ENCODE measurements at regions not wholly inside any gene's neighbourhood (a gene's known extent, or its start where the extent isn't known, plus 50 kb on each side); places are given as distances from the start of the nearest gene placed in this dataset.
A peak's percentile ranks its signal among the peaks of the same experiment; 100 is the strongest.

- H3K79me2 ChIP-seq (ENCODE audit: insufficient read depth): no peaks in the 10 kb centered on the region
- H4K20me1 ChIP-seq (ENCODE audit: insufficient read depth): no peaks in the 10 kb centered on the region
- no peak overlapping the region for H3K9ac ChIP-seq
- ChIA-PET POLR2A (interaction anchor here (0.6 to 1.2 kb wide), 4 partner anchors 691 to 721 kb away, joined by 3 to 5 read pairs (median 4); no protein-coding TSS in a partner anchor), CTCF (interaction anchor here (0.6 to 6.7 kb wide), 32 partner anchors 10 to 1455 kb away, joined by 3 to 55 read pairs (median 4); no protein-coding TSS in a partner anchor)
- TF ChIP-seq FOSL2 (IDR thresholded peaks at IDR 0.05; ENCODE audit: borderline replicate concordance, low read depth) (no peak), MXI1 (IDR thresholded peaks at IDR 0.05; ENCODE audit: low read depth, low read length) (0 out of 2 replicates have a peak, but pooled peaks have one; percentile 44), MEF2A (IDR thresholded peaks at IDR 0.05; ENCODE audit: borderline replicate concordance, low read depth) (no peak), TEAD4 (IDR thresholded peaks at IDR 0.05; ENCODE audit: borderline replicate concordance, insufficient read depth) (no peak), NFIC (IDR thresholded peaks at IDR 0.05; ENCODE audit: borderline replicate concordance) (no peak), EZH2phosphoT487 (IDR thresholded peaks at IDR 0.05; ENCODE audit: borderline replicate concordance, low read depth) (no peak), REST (IDR thresholded peaks at IDR 0.05; ENCODE audit: low read depth, low read length) (no peak), TCF12 (IDR thresholded peaks at IDR 0.05) (no peak), RXRA (IDR thresholded peaks at IDR 0.05; ENCODE audit: borderline replicate concordance, low read depth) (no peak), YY1 (IDR thresholded peaks at IDR 0.05; ENCODE audit: low read depth) (no peak), RCOR1 (IDR thresholded peaks at IDR 0.05; ENCODE audit: low read length) (no peak), RAD21 (IDR thresholded peaks at IDR 0.05; ENCODE audit: low read length) (peak; percentile 90), SIN3A (IDR thresholded peaks at IDR 0.05; ENCODE audit: borderline replicate concordance, low read depth, low read length) (no peak), EP300 (IDR thresholded peaks at IDR 0.05; ENCODE audit: borderline replicate concordance in 1 of 2, low read depth in 1 of 2, low read length in 1 of 2) (0 out of 4 replicates have a peak, but pooled peaks of 1 of the 2 experiments have one; percentile 8), TAF1 (IDR thresholded peaks at IDR 0.05; ENCODE audit: borderline replicate concordance, low read depth, low read length) (no peak), SMC3 (IDR thresholded peaks at IDR 0.05; ENCODE audit: low read depth, low read length) (peak; percentile 74), PBX3 (IDR thresholded peaks at IDR 0.05) (no peak), GATA2 (CRISPR knock-in tag; IDR thresholded peaks at IDR 0.05) (no peak), USF1 (IDR thresholded peaks at IDR 0.05; ENCODE audit: borderline replicate concordance, low read depth) (no peak), FOXM1 (IDR thresholded peaks at IDR 0.05; ENCODE audit: low read depth) (no peak), NRF1 (IDR thresholded peaks at IDR 0.05; ENCODE audit: low read depth, low read length) (no peak)
- TF ChIP-seq, protein P1, sequence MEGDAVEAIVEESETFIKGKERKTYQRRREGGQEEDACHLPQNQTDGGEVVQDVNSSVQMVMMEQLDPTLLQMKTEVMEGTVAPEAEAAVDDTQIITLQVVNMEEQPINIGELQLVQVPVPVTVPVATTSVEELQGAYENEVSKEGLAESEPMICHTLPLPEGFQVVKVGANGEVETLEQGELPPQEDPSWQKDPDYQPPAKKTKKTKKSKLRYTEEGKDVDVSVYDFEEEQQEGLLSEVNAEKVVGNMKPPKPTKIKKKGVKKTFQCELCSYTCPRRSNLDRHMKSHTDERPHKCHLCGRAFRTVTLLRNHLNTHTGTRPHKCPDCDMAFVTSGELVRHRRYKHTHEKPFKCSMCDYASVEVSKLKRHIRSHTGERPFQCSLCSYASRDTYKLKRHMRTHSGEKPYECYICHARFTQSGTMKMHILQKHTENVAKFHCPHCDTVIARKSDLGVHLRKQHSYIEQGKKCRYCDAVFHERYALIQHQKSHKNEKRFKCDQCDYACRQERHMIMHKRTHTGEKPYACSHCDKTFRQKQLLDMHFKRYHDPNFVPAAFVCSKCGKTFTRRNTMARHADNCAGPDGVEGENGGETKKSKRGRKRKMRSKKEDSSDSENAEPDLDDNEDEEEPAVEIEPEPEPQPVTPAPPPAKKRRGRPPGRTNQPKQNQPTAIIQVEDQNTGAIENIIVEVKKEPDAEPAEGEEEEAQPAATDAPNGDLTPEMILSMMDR (IDR thresholded peaks at IDR 0.05): peak; percentile 77
- TF ChIP-seq, protein P2, sequence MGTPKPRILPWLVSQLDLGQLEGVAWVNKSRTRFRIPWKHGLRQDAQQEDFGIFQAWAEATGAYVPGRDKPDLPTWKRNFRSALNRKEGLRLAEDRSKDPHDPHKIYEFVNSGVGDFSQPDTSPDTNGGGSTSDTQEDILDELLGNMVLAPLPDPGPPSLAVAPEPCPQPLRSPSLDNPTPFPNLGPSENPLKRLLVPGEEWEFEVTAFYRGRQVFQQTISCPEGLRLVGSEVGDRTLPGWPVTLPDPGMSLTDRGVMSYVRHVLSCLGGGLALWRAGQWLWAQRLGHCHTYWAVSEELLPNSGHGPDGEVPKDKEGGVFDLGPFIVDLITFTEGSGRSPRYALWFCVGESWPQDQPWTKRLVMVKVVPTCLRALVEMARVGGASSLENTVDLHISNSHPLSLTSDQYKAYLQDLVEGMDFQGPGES (IDR thresholded peaks at IDR 0.05; ENCODE audit: low read depth, low read length): no peak
- H3K9me3 ChIP-seq: no peaks in the 10 kb centered on the region
- peaks cover 0 to 11% of the 10 kb centered on the region in 2 experiments; a peak in 1 of 4 replicates for H3K4me1 ChIP-seq (ENCODE audit: control insufficient read depth in 1 of 2, insufficient read depth in 2 of 2, low read depth in 1 of 2, low read length in 1 of 2)
- H3K27ac ChIP-seq (ENCODE audit: low read depth in 2 of 2, low read length in 1 of 2): peak overlapping the region in 1 of 2 experiments; percentile 93; a peak in 2 of 4 replicates
- peaks cover 3% of the 10 kb centered on the region for H3F3A ChIP-seq (replicated peaks; ENCODE audit: insufficient read depth)
- no peaks in the 10 kb centered on the region for H3K36me3 ChIP-seq (replicated peaks in 1 of 2; ENCODE audit: control insufficient read depth in 1 of 2, insufficient read depth in 2 of 2, low read length in 1 of 2)
- H3K4me3 ChIP-seq (ENCODE audit: low read depth in 2 of 2, low read length in 1 of 2): peak overlapping the region in 1 of 2 experiments; percentile 12; a peak in 2 of 4 replicates
- DNase-seq: peak; percentile 70
- H3K4me2 ChIP-seq: no peak overlapping the region
- H3K27me3 ChIP-seq (ENCODE audit: insufficient read depth): no peaks in the 10 kb centered on the region
- WGBS (ENCODE audit: low lambda C conversion rate): 12% methylated on average over 4 of the region's 4 CpGs
- H3K9me2 ChIP-seq: no peaks in the 10 kb centered on the region
- no peak overlapping the region for H2AFZ ChIP-seq (ENCODE audit: low read depth)
Measured at GRCh38 chr5:69007726-69008368, 86.0 kb upstream of the SLC30A5 start.
